Heart left ventricle (tissue), 16 donors: ENCODE measurements at regions not wholly inside any gene's neighbourhood (a gene's known extent, or its start where the extent isn't known, plus 50 kb on each side); places are given as distances from the start of the nearest gene placed in this dataset.

Experiments used
- ATAC-seq, 4 donors: fragments of 200-7000 bp; cut with Tn5 transposase; one replicate each; pipeline ENCODE4 v1.9.1; 2020 to 2022; ENCODE audit warnings: moderate library complexity in 4 of 4, mild to moderate bottlenecking in 3 of 4, moderate number of reproducible peaks in 1 of 4
- DNase-seq, 5 donors: peaks; one replicate each; pipeline ENCODE4 v3.0.0-alpha.2; 2020
- H3K27ac ChIP-seq, 12 donors: fragments of 200-600 bp; sonication (generic) in 4 of 12; one replicate each; pipeline versions ENCODE4 v1.5.0 to v1.8.0; 2016 to 2022; ENCODE audit warnings: mild to moderate bottlenecking in 2 of 12
- H3K27me3 ChIP-seq, 9 donors: fragments of 200-600 bp; sonication (generic) in 2 of 9; one replicate each; pipeline versions ENCODE4 v1.5.1 to v1.8.0; 2016 to 2022; ENCODE audit warnings: mild to moderate bottlenecking in 3 of 9
- H3K36me3 ChIP-seq, 9 donors: fragments of 200-600 bp; sonication (generic) in 2 of 9; one replicate each; pipeline versions ENCODE4 v1.5.0 to v1.8.0; 2018 to 2022; ENCODE audit warnings: mild to moderate bottlenecking in 2 of 9
- H3K4me1 ChIP-seq, 12 donors: fragments of 200-600 bp; sonication (generic) in 4 of 12; one replicate each; pipeline versions ENCODE4 v1.5.0 to v1.8.0; 2016 to 2022; ENCODE audit warnings: mild to moderate bottlenecking in 3 of 12
- H3K4me3 ChIP-seq, 12 donors: fragments of 200-600 bp; sonication (generic) in 4 of 12; one replicate each; pipeline versions ENCODE4 v1.5.0 to v1.8.0; 2017 to 2022; ENCODE audit warnings: mild to moderate bottlenecking in 9 of 12, moderate library complexity in 4 of 12
- H3K9me3 ChIP-seq, 12 donors: fragments of 200-600 bp; sonication (generic) in 4 of 12; one replicate each; pipeline versions ENCODE4 v1.5.0 to v1.8.0; 2016 to 2022; ENCODE audit warnings: mild to moderate bottlenecking in 1 of 12
- CTCF ChIP-seq, 12 donors: fragments of 200-600 bp; sonication (generic) in 4 of 12; IDR thresholded peaks; one replicate each; pipeline versions ENCODE4 v1.5.0 to v1.8.0; 2018 to 2022; ENCODE audit warnings: antibody characterized with exemption in 12 of 12, mild to moderate bottlenecking in 5 of 12
- POLR2A ChIP-seq, 2 donors: fragments of 450-650 bp; IDR thresholded peaks; one replicate each; pipeline ENCODE4 v1.6.1; 2017; ENCODE audit warnings: antibody characterized with exemption in 2 of 2, mild to moderate bottlenecking in 2 of 2, moderate library complexity in 2 of 2
- WGBS, 4 donors: extraction: QIAGEN DNeasy Blood & Tissue Kit in 2 of 4; methylation state at CpG; one replicate each; pipeline versions ENCODE4 v1.1.5 to v1.1.7; 2013 to 2018; 5-methylcytosine and 5-hydroxymethylcytosine counted together
- intact Hi-C, 10 donors: fragments of 100-400 bp; cut with DNase I; formaldehyde crosslinking; loops; one replicate each; pipeline versions ENCODE4 v1.11.1 to v1.14.2; 2022
- donor health status: ischemic (EF 13 %, LVEDD 7.1; RV severe dilation, severe dysfunction).
- donor health status: healthy with polysubstance abuse.
- donor health status: DM: no; HTN: yes; CAD: no.
- donor health status: DM: no; HTN: no; CAD: no.
- donor health status: ischemic (EF 25% LVEDD 6.9; RV normal size, moderate dysfunction).
- donor health status: ischemic (EF 25% LVEDD 5.7; RV mildly dilated, moderate dysfunction).
- donor health status: healthy.
- donor health status: DM: yes; HTN: yes; CAD: no.
- donor health status: ischemic (EF 35%, LVEDD 5.7; RV mildly dilated, moderate dysfunction).
- donor health status: nonischemic (EF 11% LVEDD 7.7; RV severe dilation, severe dysfunction).
- donor health status: DM: yes; HTN: yes; CAD: no.
- donor health status: PGD.
- donor health status: ischemic (EF 29% LVEDD 5.4; RV normal size, mild dysfunction).
- donor health status: nonischemic (EF 23%, LVEDD 6.1; RV moderate dilation, normal function).

GRCh38 chr4:14091966-14092365, 464.4 kb upstream of the BOD1L1 start:
- Histone ChIP-seq H3K36me3 (no peaks in the 10 kb centered on the region), H3K27me3 (no peaks in the 10 kb centered on the region), H3K4me3 (no peak overlapping the region), H3K4me1 (peaks cover 0 to 6% (median 0%) of the 10 kb centered on the region in 12 donors), H3K9me3 (peaks cover 0 to 4% (median 0%) of the 10 kb centered on the region in 12 donors), H3K27ac (no peak overlapping the region)
- 66 to 76% (median 72%) methylated on average over 2 of the region's 2 CpGs for WGBS, 4 donors
- ATAC-seq: no peak
- intact Hi-C loops: no loop called here
- DNase-seq: no peak
- TF ChIP-seq POLR2A (IDR thresholded peaks at IDR 0.05) (no peak), CTCF (IDR thresholded peaks at IDR 0.05) (no peak)

GRCh38 chr4:14092741-14093140, 465.2 kb upstream of the BOD1L1 start:
- Histone ChIP-seq H3K27ac (no peak overlapping the region), H3K4me3 (no peak overlapping the region), H3K36me3 (no peaks in the 10 kb centered on the region), H3K4me1 (peaks cover 0 to under 1% (median 0%) of the 10 kb centered on the region in 12 donors), H3K27me3 (no peaks in the 10 kb centered on the region), H3K9me3 (peaks cover 0 to 4% (median 0%) of the 10 kb centered on the region in 12 donors)
- TF ChIP-seq CTCF (IDR thresholded peaks at IDR 0.05) (no peak), POLR2A (IDR thresholded peaks at IDR 0.05) (no peak)
- no peak for DNase-seq
- WGBS, 4 donors: 81 to 92% (median 89%) methylated on average over 3 of the region's 3 CpGs
- intact Hi-C loops: no loop called here
- ATAC-seq: no peak

GRCh38 chr4:14095831-14096230, 468.3 kb upstream of the BOD1L1 start:
- H3K4me1 ChIP-seq: no peaks in the 10 kb centered on the region
- TF ChIP-seq POLR2A (IDR thresholded peaks at IDR 0.05): no peak
- TF ChIP-seq CTCF (IDR thresholded peaks at IDR 0.05): no peak
- intact Hi-C loops: no loop called here
- H3K9me3 ChIP-seq: peaks cover 0 to 4% (median 0%) of the 10 kb centered on the region in 12 donors
- H3K4me3 ChIP-seq: no peak overlapping the region
- 56 to 72% (median 58%) methylated on average over 1 of the region's 1 CpG for WGBS, 4 donors
- H3K27me3 ChIP-seq: no peaks in the 10 kb centered on the region
- H3K36me3 ChIP-seq: no peaks in the 10 kb centered on the region
- ATAC-seq (no peak), DNase-seq (no peak)
- no peak overlapping the region for H3K27ac ChIP-seq

- no peaks in the 10 kb centered on the region for H3K4me1 ChIP-seq
- H3K27me3 ChIP-seq: no peaks in the 10 kb centered on the region
- WGBS, 4 donors: 66 to 81% (median 74%) methylated on average over 4 of the region's 4 CpGs
- H3K4me3 ChIP-seq: no peak overlapping the region
- H3K9me3 ChIP-seq: no peaks in the 10 kb centered on the region
- no peak overlapping the region for H3K27ac ChIP-seq
- ATAC-seq: no peak
- TF ChIP-seq CTCF (IDR thresholded peaks at IDR 0.05) (no peak), POLR2A (IDR thresholded peaks at IDR 0.05) (no peak)
- H3K36me3 ChIP-seq: no peaks in the 10 kb centered on the region
- DNase-seq: no peak
- intact Hi-C loops: no loop called here
These were observed 469.0 kb upstream of the BOD1L1 start for GRCh38 chr4:14096396-14096965.
